Astrocyte of the cerebellum (primary cell): ENCODE measurements at regions not wholly inside any gene's neighbourhood (a gene's known extent, or its start where the extent isn't known, plus 50 kb on each side); places are given as distances from the start of the nearest gene placed in this dataset.

ENCODE experiments used
- DNase-seq: peaks from one replicate; pipeline ENCODE4 v3.0.0-alpha.2; 2011; ENCODE audit warnings: low read depth
- H3K4me3 ChIP-seq: 2 replicates; pipeline ENCODE4 v1.5.1; 2011; ENCODE audit warnings: mild to moderate bottlenecking, low read depth, low read length, moderate library complexity
- CTCF ChIP-seq: IDR thresholded peaks from 2 replicates; pipeline ENCODE4 v1.5.1; 2012; ENCODE audit warnings: low read length, low read depth, moderate library complexity, mild to moderate bottlenecking; ENCODE audit errors: missing control alignments
- in situ Hi-C: cut with HindIII; loops from 2 replicates; pipeline ENCODE4 v1.10.0; 2017; ENCODE audit warnings: low sequenced_read_pairs

GRCh38 chr3:145939431-145939830, 221.6 kb downstream of the PLOD2 start:
- in situ Hi-C loops: no loop called here
- no peak for TF ChIP-seq CTCF

GRCh38 chr3:145942052-145942451, 218.9 kb downstream of the PLOD2 start:
- DNase-seq: no peak
- in situ Hi-C loops: no loop called here
- no peak overlapping the region for H3K4me3 ChIP-seq
- TF ChIP-seq CTCF: no peak

More at GRCh38 chr3:145939431-145939830, 221.6 kb downstream of the PLOD2 start:
- H3K4me3 ChIP-seq: no peak overlapping the region
- no peak for DNase-seq

- no peak overlapping the region for H3K4me3 ChIP-seq
- in situ Hi-C loops: no loop called here
- DNase-seq: no peak
- TF ChIP-seq CTCF: no peak
Observed at GRCh38 chr3:145943952-145944351, 217.0 kb downstream of the PLOD2 start.

- H3K4me3 ChIP-seq: no peak overlapping the region
- no peak for DNase-seq
- in situ Hi-C loops: no loop called here
- no peak for TF ChIP-seq CTCF
Observed at GRCh38 chr3:145951441-145951840, 209.5 kb downstream of the PLOD2 start.

- no peak overlapping the region for H3K4me3 ChIP-seq
- TF ChIP-seq CTCF: no peak
- DNase-seq: peak; percentile 97
- in situ Hi-C loops: no loop called here
Observed at GRCh38 chr3:145952536-145952935, 208.4 kb downstream of the PLOD2 start.

- in situ Hi-C loops: no loop called here
- H3K4me3 ChIP-seq: no peak overlapping the region
- peak; percentile 76 for DNase-seq
- TF ChIP-seq CTCF: no peak
Observed at GRCh38 chr3:145953316-145953715, 207.7 kb downstream of the PLOD2 start.

GRCh38 chr3:145959457-145960088, 201.4 kb downstream of the PLOD2 start:
- H3K4me3 ChIP-seq: no peak overlapping the region
- in situ Hi-C loops: no loop called here
- DNase-seq: no peak
- no peak for TF ChIP-seq CTCF
